HepG2 (cell line): ENCODE measurements at regions not wholly inside any gene's neighbourhood (a gene's known extent, or its start where the extent isn't known, plus 50 kb on each side); places are given as distances from the start of the nearest gene placed in this dataset.

Source experiments
- ATAC-seq: fragments of 200-7000 bp; cut with Tn5 transposase; 3 replicates; pipeline ENCODE4 v1.9.1; 2020; ENCODE audit warnings: mild to moderate bottlenecking, moderate library complexity
- BruUV-seq: library from RNA; stranded (reverse); fragments of 400-500 nt; replicated peaks from 2 replicates; lab custom pipeline; 2021; lab: Mats Ljungman, UMichigan
- CTCF ChIA-PET: fragments of 300-600 bp; formaldehyde crosslinking; extraction: SDS; loops from one replicate; lab custom pipeline; 2021; ENCODE audit warnings: low total read pairs, inconsistent platforms, low intra/inter-chr PET ratio; lab: Yijun Ruan, JAX
- POLR2A ChIA-PET: fragments of 350-600 bp; sonication (Branson Sonifier 250); formaldehyde crosslinking; loops from one replicate; lab custom pipeline; 2020; ENCODE audit warnings: antibody characterized with exemption, inconsistent platforms; lab: Yijun Ruan, JAX
- DNase-seq: peaks from one replicate; pipeline ENCODE4 v3.0.0-alpha.2; 2015; ENCODE audit warnings: low spot score
- FAIRE-seq: peaks from 3 replicates; lab custom pipeline; 2011; peaks lifted over from hg19 to GRCh38; lab: Jason Lieb, UNC
- H2AFZ ChIP-seq: one replicate; pipeline ENCODE4 v1.6.1; 2011; ENCODE audit warnings: low read length, inconsistent platforms
- H3K27ac ChIP-seq: fragments of 300-600 bp; 3 replicates; pipeline ENCODE4 v1.8.0; 2011; ENCODE audit warnings: mixed run types, mild to moderate bottlenecking, mixed read lengths, low read length, inconsistent platforms; ENCODE audit not compliant: insufficient read depth; ENCODE audit errors: extremely low read length
- H3K27me3 ChIP-seq, 2 experiments: fragments of 200-600 bp in 1 of 2; 2 replicates in 1 of 2; 3 replicates in 1 of 2; pipeline versions ENCODE4 v1.6.0 to v1.8.0; 2011; ENCODE audit warnings: low read length in 2 of 2, mild to moderate bottlenecking in 2 of 2, moderate library complexity in 2 of 2, inconsistent platforms in 1 of 2; ENCODE audit not compliant: insufficient read depth in 2 of 2, control insufficient read depth in 1 of 2
- H3K36me3 ChIP-seq, 2 experiments: fragments of 200-600 bp in 1 of 2; replicated peaks in 1 of 2; 2 replicates in 1 of 2; 3 replicates in 1 of 2; pipeline versions ENCODE4 v1.5.1 to v1.8.0; 2011; ENCODE audit warnings: low read length in 2 of 2, inconsistent platforms in 1 of 2; ENCODE audit not compliant: insufficient read depth in 2 of 2, control insufficient read depth in 1 of 2
- H3K4me1 ChIP-seq: 2 replicates; pipeline ENCODE4 v1.5.1; 2012; ENCODE audit warnings: low read length, inconsistent platforms; ENCODE audit not compliant: insufficient read depth
- H3K4me2 ChIP-seq: 2 replicates; pipeline ENCODE4 v1.6.0; 2011; ENCODE audit warnings: low read depth, low read length, inconsistent platforms
- H3K4me3 ChIP-seq, 3 experiments: fragments of 200-600 bp in 1 of 3; sonication (generic), shearing (Covaris generic) in 1 of 3; replicated peaks in 1 of 3; 2 replicates each; pipeline ENCODE4 v1.5.1; 2011 to 2016; ENCODE audit warnings: low read length in 3 of 3, inconsistent platforms in 2 of 3, low read depth in 2 of 3, mild to moderate bottlenecking in 2 of 3, control low read depth in 1 of 3, mixed read lengths in 1 of 3; ENCODE audit not compliant: insufficient read depth in 1 of 3
- H3K79me2 ChIP-seq: one replicate; pipeline ENCODE4 v1.6.1; 2011; ENCODE audit warnings: low read length, inconsistent platforms; ENCODE audit not compliant: insufficient read depth
- H3K9ac ChIP-seq: 2 replicates; pipeline ENCODE4 v1.6.0; 2011; ENCODE audit warnings: mild to moderate bottlenecking, low read depth, low read length, inconsistent platforms; ENCODE audit not compliant: insufficient read depth
- H3K9me3 ChIP-seq: 2 replicates; pipeline ENCODE4 v1.5.1; 2012; ENCODE audit warnings: mild to moderate bottlenecking, low read length
- H4K20me1 ChIP-seq: 2 replicates; pipeline ENCODE4 v1.6.0; 2011; ENCODE audit warnings: inconsistent platforms, mild to moderate bottlenecking, low read length, moderate library complexity; ENCODE audit not compliant: insufficient read depth
- GATA4 ChIP-seq: sonication (generic); IDR thresholded peaks from 2 replicates; pipeline ENCODE4 v1.6.1; 2016; ENCODE audit warnings: antibody characterized with exemption, low read depth, borderline replicate concordance
- KLF15 ChIP-seq: sonication (generic); formaldehyde crosslinking; IDR thresholded peaks from 2 replicates; pipeline ENCODE4 v1.8.1; 2023; ENCODE audit warnings: borderline replicate concordance, mild to moderate bottlenecking, inconsistent platforms, missing genetic modification reagents, mixed read lengths
- SNRNP70 ChIP-seq: fragments of 200-400 bp; formaldehyde crosslinking; IDR thresholded peaks from 2 replicates; pipeline ENCODE4 v1.6.1; 2017; ENCODE audit warnings: mild to moderate bottlenecking, low read depth, low read length, moderate library complexity
- WGBS: methylation state at CpG from one replicate; pipeline ENCODE4 v1.1.6; 2017; ENCODE audit warnings: low lambda C conversion rate; 5-methylcytosine and 5-hydroxymethylcytosine counted together
- in situ Hi-C: cut with HindIII; loops from 2 replicates; pipeline ENCODE4 v1.10.0; 2017; ENCODE audit warnings: low pct_unique_long_range_greater_than_20kb; ENCODE audit not compliant: extremely low pct_ligation_motif_present
- intact Hi-C: fragments of 100-400 bp; cut with micrococcal nuclease; formaldehyde crosslinking; loops from one replicate; pipeline ENCODE4 v1.10.0; 2022; ENCODE audit not compliant: unreplicated experiment
- TF ChIP-seq, protein P1 (sequence below): sonication (generic); formaldehyde crosslinking; IDR thresholded peaks from 2 replicates; pipeline ENCODE4 v1.4.0; 2020; ENCODE audit warnings: missing genetic modification reagents
- TF ChIP-seq, protein P2 (sequence below): sonication (generic); formaldehyde crosslinking; IDR thresholded peaks from 2 replicates; pipeline ENCODE4 v1.5.0; 2020; ENCODE audit warnings: missing genetic modification reagents

DNA sequence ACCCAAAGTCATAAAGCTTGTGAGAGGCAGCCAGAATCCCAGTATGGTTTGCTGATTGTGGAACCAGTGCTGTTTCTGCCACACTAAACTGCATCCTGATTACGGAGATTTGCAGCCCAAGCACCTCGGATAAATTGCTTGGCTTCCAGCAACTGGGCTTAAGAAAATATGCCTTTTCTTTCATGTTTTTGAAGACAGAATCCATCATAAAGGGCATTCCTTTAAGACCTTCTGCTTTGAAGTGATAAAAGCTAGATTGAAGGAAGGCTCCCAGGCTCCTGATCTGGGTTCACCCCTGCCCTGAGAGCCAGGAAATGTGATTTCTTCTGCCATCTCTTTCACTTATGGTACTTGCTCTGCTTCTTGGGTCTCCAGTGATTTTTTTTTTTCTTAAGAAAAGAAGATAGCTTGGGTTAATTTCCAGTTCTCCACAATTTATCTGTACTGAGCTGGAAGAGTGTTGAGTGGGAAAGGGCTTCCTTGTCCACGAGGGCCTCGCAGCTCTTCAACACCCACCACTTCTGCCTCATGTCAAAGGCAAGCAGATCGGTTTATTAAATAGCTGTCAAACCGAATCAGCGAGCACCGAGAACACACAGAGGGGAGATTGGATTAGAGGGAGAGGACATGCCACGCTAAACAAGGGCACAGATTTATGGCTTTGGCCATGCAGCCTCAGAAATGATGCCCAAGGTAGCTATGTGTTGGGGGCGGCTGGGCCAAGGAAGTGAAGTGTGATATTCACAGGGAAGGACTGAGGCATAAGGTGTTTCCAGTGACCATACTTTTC is 94.9 kb upstream of the TBX20 start:
- Histone ChIP-seq H4K20me1 (no peaks in the 10 kb centered on the region), H3K4me3 (no peak overlapping the region), H3K4me2 (no peak overlapping the region), H3K27me3 (peaks cover 0 to 7% of the 10 kb centered on the region in 2 experiments; a peak in 1 of 5 replicates), H3K9me3 (no peaks in the 10 kb centered on the region), H3K36me3 (no peaks in the 10 kb centered on the region), H3K9ac (no peak overlapping the region), H3K4me1 (no peaks in the 10 kb centered on the region), H2AFZ (no peak overlapping the region), H3K79me2 (no peaks in the 10 kb centered on the region), H3K27ac (no peak overlapping the region)
- no peak for ATAC-seq
- TF ChIP-seq, protein P1, sequence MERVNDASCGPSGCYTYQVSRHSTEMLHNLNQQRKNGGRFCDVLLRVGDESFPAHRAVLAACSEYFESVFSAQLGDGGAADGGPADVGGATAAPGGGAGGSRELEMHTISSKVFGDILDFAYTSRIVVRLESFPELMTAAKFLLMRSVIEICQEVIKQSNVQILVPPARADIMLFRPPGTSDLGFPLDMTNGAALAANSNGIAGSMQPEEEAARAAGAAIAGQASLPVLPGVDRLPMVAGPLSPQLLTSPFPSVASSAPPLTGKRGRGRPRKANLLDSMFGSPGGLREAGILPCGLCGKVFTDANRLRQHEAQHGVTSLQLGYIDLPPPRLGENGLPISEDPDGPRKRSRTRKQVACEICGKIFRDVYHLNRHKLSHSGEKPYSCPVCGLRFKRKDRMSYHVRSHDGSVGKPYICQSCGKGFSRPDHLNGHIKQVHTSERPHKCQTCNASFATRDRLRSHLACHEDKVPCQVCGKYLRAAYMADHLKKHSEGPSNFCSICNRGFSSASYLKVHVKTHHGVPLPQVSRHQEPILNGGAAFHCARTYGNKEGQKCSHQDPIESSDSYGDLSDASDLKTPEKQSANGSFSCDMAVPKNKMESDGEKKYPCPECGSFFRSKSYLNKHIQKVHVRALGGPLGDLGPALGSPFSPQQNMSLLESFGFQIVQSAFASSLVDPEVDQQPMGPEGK (CRISPR knock-in tag) = no peak
- TF ChIP-seq SNRNP70 (no peak), GATA4 (no peak), KLF15 (CRISPR knock-in tag) (no peak)
- TF ChIP-seq, protein P2, sequence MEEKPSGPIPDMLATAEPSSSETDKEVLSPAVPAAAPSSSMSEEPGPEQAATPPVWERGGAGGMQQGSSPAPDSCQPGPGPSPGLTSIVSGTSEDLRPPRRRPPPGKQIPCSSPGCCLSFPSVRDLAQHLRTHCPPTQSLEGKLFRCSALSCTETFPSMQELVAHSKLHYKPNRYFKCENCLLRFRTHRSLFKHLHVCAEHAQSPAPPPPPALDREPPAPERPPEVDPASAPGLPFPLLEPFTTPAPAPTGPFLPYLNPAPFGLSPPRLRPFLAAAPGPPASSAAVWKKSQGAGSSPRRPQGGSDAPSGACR = no peak
- 2% methylated on average over 10 of the region's 10 CpGs for WGBS
- DNase-seq = no peak
- CTCF ChIA-PET = no interaction called here
- POLR2A ChIA-PET = no interaction called here
- intact Hi-C loops (no loop called here), in situ Hi-C loops (no loop called here)
- no TSS peak for BruUV-seq
- FAIRE-seq = no peak
